ENCODE measurements at regions not wholly inside any gene's neighbourhood (a gene's known extent, or its start where the extent isn't known, plus 50 kb on each side); places are given as distances from the start of the nearest gene placed in this dataset.

- Histone ChIP-seq H3K9me2 (replicated peaks; ENCODE audit: insufficient read depth, low read length) (no peaks in the 10 kb centered on the region), H3K36me3 (replicated peaks; ENCODE audit: insufficient read depth, low read length) (no peaks in the 10 kb centered on the region), H3K9me3 (replicated peaks; ENCODE audit: insufficient read depth, low read length) (no peaks in the 10 kb centered on the region), H2AFZ (ENCODE audit: low read length) (no peak overlapping the region), H3K9ac (ENCODE audit: low read length) (no peak overlapping the region), H3K27ac (ENCODE audit: low read length) (no peak overlapping the region), H3K4me3 (ENCODE audit: low read length) (no peak overlapping the region), H3K4me1 (ENCODE audit: low read length) (no peaks in the 10 kb centered on the region), H3K27me3 (replicated peaks; ENCODE audit: insufficient read depth, low read length) (no peaks in the 10 kb centered on the region), H3K79me2 (ENCODE audit: low read length) (no peaks in the 10 kb centered on the region), H3F3A (ENCODE audit: insufficient read depth, low read length) (no peaks in the 10 kb centered on the region), H4K20me1 (ENCODE audit: insufficient read depth, low read length) (no peaks in the 10 kb centered on the region), H3K4me2 (ENCODE audit: low read depth, low read length) (no peak overlapping the region)
- TF ChIP-seq CTCF (IDR thresholded peaks at IDR 0.05; ENCODE audit: low read length) (no peak), EZH2 (optimal IDR thresholded peaks at IDR 0.05; ENCODE audit: low read depth, low read length) (no peak), EZH2phosphoT487 (IDR thresholded peaks at IDR 0.05; ENCODE audit: low read length) (no peak)
- DNase-seq, result no peak
These were observed 699.8 kb downstream of the TRAM1L1 start for GRCh38 chr4:116385583-116385982.

GRCh38 chr4:116374815-116375214 lies 710.6 kb downstream of the TRAM1L1 start:
- no peak overlapping the region for H2AFZ ChIP-seq (ENCODE audit: low read length)

GRCh38 chr4:116362583-116362982 lies 722.8 kb downstream of the TRAM1L1 start:
- no peaks in the 10 kb centered on the region for H3K4me1 ChIP-seq (ENCODE audit: low read length)
- H3K9me2 ChIP-seq (replicated peaks; ENCODE audit: insufficient read depth, low read length), result no peaks in the 10 kb centered on the region
- no peak overlapping the region for H2AFZ ChIP-seq (ENCODE audit: low read length)
- H3K4me2 ChIP-seq (ENCODE audit: low read depth, low read length), result no peak overlapping the region
- H3K9me3 ChIP-seq (replicated peaks; ENCODE audit: insufficient read depth, low read length), result no peaks in the 10 kb centered on the region
- no peaks in the 10 kb centered on the region for H3K27me3 ChIP-seq (replicated peaks; ENCODE audit: insufficient read depth, low read length)
- no peak overlapping the region for H3K27ac ChIP-seq (ENCODE audit: low read length)
- H3K79me2 ChIP-seq (ENCODE audit: low read length), result no peaks in the 10 kb centered on the region
- no peak for TF ChIP-seq EZH2 (optimal IDR thresholded peaks at IDR 0.05; ENCODE audit: low read depth, low read length)
- no peaks in the 10 kb centered on the region for H3F3A ChIP-seq (ENCODE audit: insufficient read depth, low read length)
- DNase-seq, result no peak
- no peak overlapping the region for H3K4me3 ChIP-seq (ENCODE audit: low read length)
- no peaks in the 10 kb centered on the region for H4K20me1 ChIP-seq (ENCODE audit: insufficient read depth, low read length)
- no peaks in the 10 kb centered on the region for H3K36me3 ChIP-seq (replicated peaks; ENCODE audit: insufficient read depth, low read length)
- H3K9ac ChIP-seq (ENCODE audit: low read length), result no peak overlapping the region

More at GRCh38 chr4:116374815-116375214, 710.6 kb downstream of the TRAM1L1 start:
- Histone ChIP-seq H3K4me3 (ENCODE audit: low read length) (no peak overlapping the region), H3F3A (ENCODE audit: insufficient read depth, low read length) (no peaks in the 10 kb centered on the region), H3K27ac (ENCODE audit: low read length) (no peak overlapping the region), H3K79me2 (ENCODE audit: low read length) (no peaks in the 10 kb centered on the region), H3K36me3 (replicated peaks; ENCODE audit: insufficient read depth, low read length) (no peaks in the 10 kb centered on the region), H3K4me2 (ENCODE audit: low read depth, low read length) (no peak overlapping the region), H3K4me1 (ENCODE audit: low read length) (no peaks in the 10 kb centered on the region), H3K27me3 (replicated peaks; ENCODE audit: insufficient read depth, low read length) (no peaks in the 10 kb centered on the region), H3K9me2 (replicated peaks; ENCODE audit: insufficient read depth, low read length) (no peaks in the 10 kb centered on the region), H3K9ac (ENCODE audit: low read length) (no peak overlapping the region), H4K20me1 (ENCODE audit: insufficient read depth, low read length) (no peaks in the 10 kb centered on the region), H3K9me3 (replicated peaks; ENCODE audit: insufficient read depth, low read length) (no peaks in the 10 kb centered on the region)
- TF ChIP-seq CTCF (IDR thresholded peaks at IDR 0.05; ENCODE audit: low read length) (no peak), EZH2phosphoT487 (IDR thresholded peaks at IDR 0.05; ENCODE audit: low read length) (no peak), EZH2 (optimal IDR thresholded peaks at IDR 0.05; ENCODE audit: low read depth, low read length) (no peak)
- DNase-seq, result no peak

- Histone ChIP-seq H3K27me3 (replicated peaks; ENCODE audit: insufficient read depth, low read length) (no peaks in the 10 kb centered on the region), H3K79me2 (ENCODE audit: low read length) (no peaks in the 10 kb centered on the region), H3K27ac (ENCODE audit: low read length) (no peak overlapping the region), H3K9me2 (replicated peaks; ENCODE audit: insufficient read depth, low read length) (no peaks in the 10 kb centered on the region), H4K20me1 (ENCODE audit: insufficient read depth, low read length) (no peaks in the 10 kb centered on the region), H3F3A (ENCODE audit: insufficient read depth, low read length) (no peaks in the 10 kb centered on the region), H3K4me2 (ENCODE audit: low read depth, low read length) (no peak overlapping the region), H3K36me3 (replicated peaks; ENCODE audit: insufficient read depth, low read length) (no peaks in the 10 kb centered on the region), H3K9me3 (replicated peaks; ENCODE audit: insufficient read depth, low read length) (no peaks in the 10 kb centered on the region), H3K4me3 (ENCODE audit: low read length) (no peak overlapping the region), H2AFZ (ENCODE audit: low read length) (no peak overlapping the region), H3K4me1 (ENCODE audit: low read length) (no peaks in the 10 kb centered on the region), H3K9ac (ENCODE audit: low read length) (no peak overlapping the region)
- TF ChIP-seq CTCF (IDR thresholded peaks at IDR 0.05; ENCODE audit: low read length) (no peak), EZH2phosphoT487 (IDR thresholded peaks at IDR 0.05; ENCODE audit: low read length) (no peak), EZH2 (optimal IDR thresholded peaks at IDR 0.05; ENCODE audit: low read depth, low read length) (no peak)
- no peak for DNase-seq
These were observed 723.6 kb downstream of the TRAM1L1 start for GRCh38 chr4:116361790-116362189.

All from MM.1S (cell line).